Esophagus muscularis mucosa (tissue), 4 donors: ENCODE measurements at regions not wholly inside any gene's neighbourhood (a gene's known extent, or its start where the extent isn't known, plus 50 kb on each side); places are given as distances from the start of the nearest gene placed in this dataset.

Source experiments
- CTCF ChIP-seq, 3 experiments: fragments of 200-600 bp in 2 of 3; fragments of 450-650 bp in 1 of 3; sonication (generic) in 2 of 3; IDR thresholded peaks; one replicate each; pipeline ENCODE4 v1.5.1; 2017 to 2019; ENCODE audit warnings: antibody characterized with exemption in 3 of 3, mild to moderate bottlenecking in 2 of 3, moderate library complexity in 1 of 3
- EP300 ChIP-seq: sonication (generic); formaldehyde crosslinking; IDR thresholded peaks from one replicate; pipeline ENCODE4 v1.6.1; 2017; ENCODE audit warnings: antibody characterized with exemption
- POLR2A ChIP-seq: fragments of 450-650 bp; IDR thresholded peaks from one replicate; pipeline ENCODE4 v1.6.1; 2017; ENCODE audit warnings: antibody characterized with exemption, moderate library complexity, mild to moderate bottlenecking, low read depth

GRCh38 chr3:88460369-88460768, 310.6 kb downstream of the C3orf38 start:
- no peak for TF ChIP-seq EP300
- TF ChIP-seq CTCF (IDR thresholded peaks at IDR 0.05): no peak
- TF ChIP-seq POLR2A: no peak
